Heart left ventricle (tissue), 16 donors: ENCODE measurements at regions not wholly inside any gene's neighbourhood (a gene's known extent, or its start where the extent isn't known, plus 50 kb on each side); places are given as distances from the start of the nearest gene placed in this dataset.
"Not testable (repeated sequence)": the region's sequence is repeated elsewhere in the genome, so short reads cannot be mapped to it uniquely, and the experiment has no call there.

ENCODE experiments used
- ATAC-seq, 4 donors: fragments of 200-7000 bp; cut with Tn5 transposase; one replicate each; pipeline ENCODE4 v1.9.1; 2020 to 2022; ENCODE audit warnings: moderate library complexity in 4 of 4, mild to moderate bottlenecking in 3 of 4, moderate number of reproducible peaks in 1 of 4
- DNase-seq, 5 donors: peaks; one replicate each; pipeline ENCODE4 v3.0.0-alpha.2; 2020
- H3K27ac ChIP-seq, 12 donors: fragments of 200-600 bp; sonication (generic) in 4 of 12; one replicate each; pipeline versions ENCODE4 v1.5.0 to v1.8.0; 2016 to 2022; ENCODE audit warnings: mild to moderate bottlenecking in 2 of 12
- H3K27me3 ChIP-seq, 9 donors: fragments of 200-600 bp; sonication (generic) in 2 of 9; one replicate each; pipeline versions ENCODE4 v1.5.1 to v1.8.0; 2016 to 2022; ENCODE audit warnings: mild to moderate bottlenecking in 3 of 9
- H3K36me3 ChIP-seq, 9 donors: fragments of 200-600 bp; sonication (generic) in 2 of 9; one replicate each; pipeline versions ENCODE4 v1.5.0 to v1.8.0; 2018 to 2022; ENCODE audit warnings: mild to moderate bottlenecking in 2 of 9
- H3K4me1 ChIP-seq, 12 donors: fragments of 200-600 bp; sonication (generic) in 4 of 12; one replicate each; pipeline versions ENCODE4 v1.5.0 to v1.8.0; 2016 to 2022; ENCODE audit warnings: mild to moderate bottlenecking in 3 of 12
- H3K4me3 ChIP-seq, 12 donors: fragments of 200-600 bp; sonication (generic) in 4 of 12; one replicate each; pipeline versions ENCODE4 v1.5.0 to v1.8.0; 2017 to 2022; ENCODE audit warnings: mild to moderate bottlenecking in 9 of 12, moderate library complexity in 4 of 12
- H3K9me3 ChIP-seq, 12 donors: fragments of 200-600 bp; sonication (generic) in 4 of 12; one replicate each; pipeline versions ENCODE4 v1.5.0 to v1.8.0; 2016 to 2022; ENCODE audit warnings: mild to moderate bottlenecking in 1 of 12
- POLR2A ChIP-seq, 2 donors: fragments of 450-650 bp; IDR thresholded peaks; one replicate each; pipeline ENCODE4 v1.6.1; 2017; ENCODE audit warnings: antibody characterized with exemption in 2 of 2, mild to moderate bottlenecking in 2 of 2, moderate library complexity in 2 of 2
- WGBS, 4 donors: extraction: QIAGEN DNeasy Blood & Tissue Kit in 2 of 4; methylation state at CpG; one replicate each; pipeline versions ENCODE4 v1.1.5 to v1.1.7; 2013 to 2018; 5-methylcytosine and 5-hydroxymethylcytosine counted together
- intact Hi-C, 10 donors: fragments of 100-400 bp; cut with DNase I; formaldehyde crosslinking; loops; one replicate each; pipeline versions ENCODE4 v1.11.1 to v1.14.2; 2022
- TF ChIP-seq, protein P1 (sequence below), 12 donors: fragments of 200-600 bp; sonication (generic) in 4 of 12; IDR thresholded peaks; one replicate each; pipeline versions ENCODE4 v1.5.0 to v1.8.0; 2018 to 2022; ENCODE audit warnings: antibody characterized with exemption in 12 of 12, mild to moderate bottlenecking in 5 of 12
- donor health status: ischemic (EF 13 %, LVEDD 7.1; RV severe dilation, severe dysfunction).
- donor health status: healthy with polysubstance abuse.
- donor health status: DM: no; HTN: yes; CAD: no.
- donor health status: DM: no; HTN: no; CAD: no.
- donor health status: ischemic (EF 25% LVEDD 6.9; RV normal size, moderate dysfunction).
- donor health status: ischemic (EF 25% LVEDD 5.7; RV mildly dilated, moderate dysfunction).
- donor health status: healthy.
- donor health status: DM: yes; HTN: yes; CAD: no.
- donor health status: ischemic (EF 35%, LVEDD 5.7; RV mildly dilated, moderate dysfunction).
- donor health status: nonischemic (EF 11% LVEDD 7.7; RV severe dilation, severe dysfunction).
- donor health status: DM: yes; HTN: yes; CAD: no.
- donor health status: PGD.
- donor health status: ischemic (EF 29% LVEDD 5.4; RV normal size, mild dysfunction).
- donor health status: nonischemic (EF 23%, LVEDD 6.1; RV moderate dilation, normal function).

DNA sequence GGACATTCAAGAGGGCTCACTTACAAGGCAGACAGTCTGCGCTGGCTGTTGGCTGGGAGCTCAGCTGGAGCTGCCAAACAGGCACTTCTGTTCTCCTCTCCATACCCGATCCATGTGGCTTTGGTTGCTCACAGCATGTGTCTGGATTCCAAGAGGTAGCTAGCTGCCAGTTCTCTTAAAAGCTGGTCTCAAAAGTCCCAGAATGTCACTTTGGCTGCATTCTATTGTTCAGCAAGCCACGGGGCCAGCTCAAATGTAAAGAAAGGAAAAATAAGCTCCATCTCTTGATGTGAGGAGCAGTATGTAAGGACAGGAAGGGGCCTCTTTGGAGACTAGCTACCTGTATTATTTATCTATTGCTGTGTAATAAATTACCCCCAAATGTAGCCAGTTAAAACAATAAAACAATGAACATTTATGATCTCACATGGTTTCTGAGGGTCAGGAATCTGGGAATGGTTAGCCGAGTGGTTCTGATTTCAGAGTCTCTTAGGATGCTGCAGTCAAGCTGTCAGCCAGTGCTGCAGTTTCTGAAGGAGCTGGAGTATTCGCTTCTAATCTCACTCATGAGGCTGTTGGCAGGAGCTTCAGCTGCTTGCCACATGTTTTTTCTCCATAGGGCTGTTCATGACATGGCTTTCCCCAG lies 112.7 kb upstream of the CLINT1 start:
- ATAC-seq (peak in 3 of 4 donors; percentile 58 to 69 (median 63)), DNase-seq (peak in 1 of 5 donors; percentile 50)
- peak overlapping the region in 1 of 12 donors; percentile 60 for H3K27ac ChIP-seq
- TF ChIP-seq, protein P1, sequence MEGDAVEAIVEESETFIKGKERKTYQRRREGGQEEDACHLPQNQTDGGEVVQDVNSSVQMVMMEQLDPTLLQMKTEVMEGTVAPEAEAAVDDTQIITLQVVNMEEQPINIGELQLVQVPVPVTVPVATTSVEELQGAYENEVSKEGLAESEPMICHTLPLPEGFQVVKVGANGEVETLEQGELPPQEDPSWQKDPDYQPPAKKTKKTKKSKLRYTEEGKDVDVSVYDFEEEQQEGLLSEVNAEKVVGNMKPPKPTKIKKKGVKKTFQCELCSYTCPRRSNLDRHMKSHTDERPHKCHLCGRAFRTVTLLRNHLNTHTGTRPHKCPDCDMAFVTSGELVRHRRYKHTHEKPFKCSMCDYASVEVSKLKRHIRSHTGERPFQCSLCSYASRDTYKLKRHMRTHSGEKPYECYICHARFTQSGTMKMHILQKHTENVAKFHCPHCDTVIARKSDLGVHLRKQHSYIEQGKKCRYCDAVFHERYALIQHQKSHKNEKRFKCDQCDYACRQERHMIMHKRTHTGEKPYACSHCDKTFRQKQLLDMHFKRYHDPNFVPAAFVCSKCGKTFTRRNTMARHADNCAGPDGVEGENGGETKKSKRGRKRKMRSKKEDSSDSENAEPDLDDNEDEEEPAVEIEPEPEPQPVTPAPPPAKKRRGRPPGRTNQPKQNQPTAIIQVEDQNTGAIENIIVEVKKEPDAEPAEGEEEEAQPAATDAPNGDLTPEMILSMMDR (IDR thresholded peaks at IDR 0.05), result no peak
- TF ChIP-seq POLR2A (IDR thresholded peaks at IDR 0.05), result no peak
- WGBS, 4 donors, result 26 to 44% (median 32%) methylated on average over 5 of the region's 5 CpGs
- intact Hi-C loops, result no loop called here
- no peaks in the 10 kb centered on the region for H3K36me3 ChIP-seq
- peaks cover 0 to 10% (median 4%) of the 10 kb centered on the region in 12 donors for H3K4me1 ChIP-seq
- H3K9me3 ChIP-seq, result no peaks in the 10 kb centered on the region
- H3K4me3 ChIP-seq, result no peak overlapping the region
- H3K27me3 ChIP-seq, result no peaks in the 10 kb centered on the region

DNA sequence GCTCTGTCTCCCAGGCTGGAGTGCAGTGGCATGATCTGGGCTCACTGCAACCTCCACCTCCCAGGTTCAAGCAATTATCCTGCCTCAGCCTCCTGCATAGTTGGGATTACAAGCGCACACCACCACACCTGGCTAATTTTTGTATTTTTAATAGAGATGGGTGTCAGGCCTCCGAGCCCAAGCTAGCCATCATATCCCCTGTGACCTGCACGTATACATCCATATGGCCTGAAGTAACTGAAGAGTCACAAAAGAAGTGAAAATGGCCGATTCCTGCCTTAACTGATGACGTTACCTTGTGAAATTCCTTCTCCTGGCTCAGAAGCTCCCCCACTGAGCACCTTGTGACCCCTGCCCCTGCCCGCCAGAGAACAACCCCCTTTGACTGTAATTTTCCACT lies 109.6 kb upstream of the CLINT1 start:
- H3K4me1 ChIP-seq, intact Hi-C loops, H3K27ac ChIP-seq, ATAC-seq, H3K27me3 ChIP-seq, H3K4me3 ChIP-seq, H3K9me3 ChIP-seq, DNase-seq, H3K36me3 ChIP-seq: not testable (repeated sequence)
- WGBS, 4 donors, result 84 to 92% (median 89%) methylated on average over 6 of the region's 6 CpGs

- no peak for ATAC-seq
- no peak overlapping the region for H3K27ac ChIP-seq
- H3K4me1 ChIP-seq, result no peaks in the 10 kb centered on the region
- no peak overlapping the region for H3K4me3 ChIP-seq
- no peaks in the 10 kb centered on the region for H3K9me3 ChIP-seq
- no peaks in the 10 kb centered on the region for H3K36me3 ChIP-seq
- intact Hi-C loops, result no loop called here
- WGBS, 4 donors, result 78 to 82% (median 79%) methylated on average over 9 of the region's 9 CpGs
- DNase-seq, result no peak
- H3K27me3 ChIP-seq, result no peaks in the 10 kb centered on the region
- no peak for TF ChIP-seq POLR2A (IDR thresholded peaks at IDR 0.05)
- TF ChIP-seq, protein P1 (IDR thresholded peaks at IDR 0.05), result no peak
Observed at GRCh38 chr5:157965989-157966388, 107.0 kb upstream of the CLINT1 start.

GRCh38 chr5:157965040-157965678 lies 106.2 kb upstream of the CLINT1 start:
- ATAC-seq, result no peak
- 77 to 81% (median 78%) methylated on average over 2 of the region's 2 CpGs for WGBS, 4 donors
- no peak overlapping the region for H3K27ac ChIP-seq
- no peak for DNase-seq
- H3K4me1 ChIP-seq, result no peaks in the 10 kb centered on the region
- H3K36me3 ChIP-seq, result no peaks in the 10 kb centered on the region
- no peaks in the 10 kb centered on the region for H3K9me3 ChIP-seq
- H3K4me3 ChIP-seq, result no peak overlapping the region
- TF ChIP-seq, protein P1 (IDR thresholded peaks at IDR 0.05), result no peak
- TF ChIP-seq POLR2A (IDR thresholded peaks at IDR 0.05), result no peak
- intact Hi-C loops, result no loop called here
- no peaks in the 10 kb centered on the region for H3K27me3 ChIP-seq
